ENCODE measurements at regions not wholly inside any gene's neighbourhood (a gene's known extent, or its start where the extent isn't known, plus 50 kb on each side); places are given as distances from the start of the nearest gene placed in this dataset.
"Not testable (repeated sequence)": the region's sequence is repeated elsewhere in the genome, so short reads cannot be mapped to it uniquely, and the experiment has no call there.

GRCh38 chr13:31528176-31528575 lies 211.2 kb upstream of the RXFP2 start:
- TF ChIP-seq POLR2A (IDR thresholded peaks at IDR 0.05; ENCODE audit: low read depth, low read length) (no peak), TAF1 (IDR thresholded peaks at IDR 0.05; ENCODE audit: borderline replicate concordance, low read depth, low read length) (no peak), POLR2AphosphoS5 (IDR thresholded peaks at IDR 0.05; ENCODE audit: low read depth, low read length) (no peak)
- FAIRE-seq (no peak), DNase-seq (ENCODE audit: insufficient read length) (no peak)

GRCh38 chr13:31528758-31529157 lies 210.6 kb upstream of the RXFP2 start:
- FAIRE-seq (no peak), DNase-seq (ENCODE audit: insufficient read length) (no peak)
- TF ChIP-seq POLR2AphosphoS5 (IDR thresholded peaks at IDR 0.05; ENCODE audit: low read depth, low read length) (no peak), TAF1 (IDR thresholded peaks at IDR 0.05; ENCODE audit: borderline replicate concordance, low read depth, low read length) (no peak), POLR2A (IDR thresholded peaks at IDR 0.05; ENCODE audit: low read depth, low read length) (no peak)

GRCh38 chr13:31530922-31531321 lies 208.4 kb upstream of the RXFP2 start:
- TF ChIP-seq POLR2A (IDR thresholded peaks at IDR 0.05; ENCODE audit: low read depth, low read length) (no peak), TAF1 (IDR thresholded peaks at IDR 0.05; ENCODE audit: borderline replicate concordance, low read depth, low read length) (no peak), POLR2AphosphoS5 (IDR thresholded peaks at IDR 0.05; ENCODE audit: low read depth, low read length) (no peak)
- FAIRE-seq: no peak

GRCh38 chr13:31537052-31537451 lies 202.3 kb upstream of the RXFP2 start:
- TF ChIP-seq POLR2A (IDR thresholded peaks at IDR 0.05; ENCODE audit: low read depth, low read length) (no peak), POLR2AphosphoS5 (IDR thresholded peaks at IDR 0.05; ENCODE audit: low read depth, low read length) (no peak), TAF1 (IDR thresholded peaks at IDR 0.05; ENCODE audit: borderline replicate concordance, low read depth, low read length) (no peak)
- DNase-seq (ENCODE audit: insufficient read length) (no peak), FAIRE-seq (no peak)

More at GRCh38 chr13:31530922-31531321, 208.4 kb upstream of the RXFP2 start:
- no peak for DNase-seq (ENCODE audit: insufficient read length)

- TF ChIP-seq POLR2AphosphoS5 (IDR thresholded peaks at IDR 0.05; ENCODE audit: low read depth, low read length) (no peak), TAF1 (IDR thresholded peaks at IDR 0.05; ENCODE audit: borderline replicate concordance, low read depth, low read length) (no peak), POLR2A (IDR thresholded peaks at IDR 0.05; ENCODE audit: low read depth, low read length) (no peak)
- FAIRE-seq (no peak), DNase-seq (ENCODE audit: insufficient read length) (no peak)
Measured at GRCh38 chr13:31538067-31539042, 201.0 kb upstream of the RXFP2 start.

- no peak for TF ChIP-seq POLR2AphosphoS5 (IDR thresholded peaks at IDR 0.05; ENCODE audit: low read depth, low read length)
- DNase-seq (ENCODE audit: insufficient read length) (no peak), FAIRE-seq (no peak)
Measured at GRCh38 chr13:31540281-31540680, 199.0 kb upstream of the RXFP2 start.

- no peak for FAIRE-seq
- TF ChIP-seq TAF1 (IDR thresholded peaks at IDR 0.05; ENCODE audit: borderline replicate concordance, low read depth, low read length) (no peak), POLR2AphosphoS5 (IDR thresholded peaks at IDR 0.05; ENCODE audit: low read depth, low read length) (no peak), POLR2A (IDR thresholded peaks at IDR 0.05; ENCODE audit: low read depth, low read length) (no peak)
Measured at GRCh38 chr13:31543190-31543589, 196.1 kb upstream of the RXFP2 start.

GRCh38 chr13:31545616-31546015 lies 193.7 kb upstream of the RXFP2 start:
- DNase-seq (ENCODE audit: insufficient read length) (no peak), FAIRE-seq (no peak)
- TF ChIP-seq POLR2AphosphoS5 (IDR thresholded peaks at IDR 0.05; ENCODE audit: low read depth, low read length): no peak
- no peak for TF ChIP-seq POLR2A (IDR thresholded peaks at IDR 0.05; ENCODE audit: low read depth, low read length)
- TF ChIP-seq TAF1 (IDR thresholded peaks at IDR 0.05; ENCODE audit: borderline replicate concordance, low read depth, low read length): no peak

More at GRCh38 chr13:31543190-31543589, 196.1 kb upstream of the RXFP2 start:
- DNase-seq (ENCODE audit: insufficient read length): no peak

GRCh38 chr13:31556376-31556775 lies 182.9 kb upstream of the RXFP2 start:
- DNase-seq (ENCODE audit: insufficient read length) (no peak), FAIRE-seq (no peak)
- TF ChIP-seq TAF1 (IDR thresholded peaks at IDR 0.05; ENCODE audit: borderline replicate concordance, low read depth, low read length) (no peak), POLR2AphosphoS5 (IDR thresholded peaks at IDR 0.05; ENCODE audit: low read depth, low read length) (no peak), POLR2A (IDR thresholded peaks at IDR 0.05; ENCODE audit: low read depth, low read length) (no peak)

GRCh38 chr13:31584221-31584620 lies 155.1 kb upstream of the RXFP2 start:
- not testable (repeated sequence) for FAIRE-seq; DNase-seq (ENCODE audit: insufficient read length)

GRCh38 chr13:31587698-31588266 lies 151.5 kb upstream of the RXFP2 start:
- FAIRE-seq: no peak

GRCh38 chr13:31588316-31588715 lies 151.0 kb upstream of the RXFP2 start:
- no peak for FAIRE-seq
- no peak for DNase-seq (ENCODE audit: insufficient read length)
- TF ChIP-seq POLR2AphosphoS5 (IDR thresholded peaks at IDR 0.05; ENCODE audit: low read depth, low read length): no peak
- TF ChIP-seq TAF1 (IDR thresholded peaks at IDR 0.05; ENCODE audit: borderline replicate concordance, low read depth, low read length): no peak
- no peak for TF ChIP-seq POLR2A (IDR thresholded peaks at IDR 0.05; ENCODE audit: low read depth, low read length)

More at GRCh38 chr13:31587698-31588266, 151.5 kb upstream of the RXFP2 start:
- DNase-seq (ENCODE audit: insufficient read length): no peak
- TF ChIP-seq TAF1 (IDR thresholded peaks at IDR 0.05; ENCODE audit: borderline replicate concordance, low read depth, low read length) (no peak), POLR2A (IDR thresholded peaks at IDR 0.05; ENCODE audit: low read depth, low read length) (no peak), POLR2AphosphoS5 (IDR thresholded peaks at IDR 0.05; ENCODE audit: low read depth, low read length) (no peak)

All from GM12892 (cell line).